IMR-90 (cell line): ENCODE measurements at regions not wholly inside any gene's neighbourhood (a gene's known extent, or its start where the extent isn't known, plus 50 kb on each side); places are given as distances from the start of the nearest gene placed in this dataset.

Experiments used
- ATAC-seq: fragments of 200-7000 bp; cut with Tn5 transposase; 2 replicates; pipeline ENCODE4 v1.9.1; 2020; ENCODE audit warnings: low read depth, mild to moderate bottlenecking, moderate library complexity
- BruUV-seq: library from RNA; stranded (reverse); fragments of 400-500 nt; replicated peaks from 2 replicates; lab custom pipeline; 2021; lab: Mats Ljungman, UMichigan
- CTCF ChIA-PET: fragments of 300-600 bp; formaldehyde crosslinking; extraction: SDS; loops from one replicate; lab custom pipeline; 2021; ENCODE audit warnings: antibody characterized with exemption; lab: Yijun Ruan, JAX
- POLR2A ChIA-PET: fragments of 300-600 bp; sonication (Branson Sonifier 250); formaldehyde crosslinking; loops from one replicate; lab custom pipeline; 2022; ENCODE audit warnings: antibody characterized with exemption; ENCODE audit not compliant: unreplicated experiment; lab: Charles Lee
- DNase-seq: peaks from one replicate; pipeline ENCODE4 v3.0.0; 2013
- H2AFZ ChIP-seq: replicated peaks from 2 replicates; pipeline ENCODE3; 2013; ENCODE audit warnings: low read length, mild to moderate bottlenecking; ENCODE audit not compliant: poor library complexity
- H2AK5ac ChIP-seq: 2 replicates; pipeline ENCODE4 v1.6.1; 2013; ENCODE audit warnings: low read depth, low read length, inconsistent platforms
- H2AK9ac ChIP-seq: replicated peaks from 2 replicates; pipeline ENCODE3; 2013; ENCODE audit warnings: mild to moderate bottlenecking, low read depth, low read length, moderate library complexity; ENCODE audit not compliant: poor library complexity
- H2BK120ac ChIP-seq: 2 replicates; pipeline ENCODE4 v1.6.1; 2013; ENCODE audit warnings: low read depth, low read length, inconsistent platforms
- H2BK15ac ChIP-seq: 3 replicates; pipeline ENCODE4 v1.6.1; 2013; ENCODE audit warnings: low read depth, low read length, inconsistent platforms
- H2BK20ac ChIP-seq: 2 replicates; pipeline ENCODE4 v1.6.1; 2013; ENCODE audit warnings: low read depth, mild to moderate bottlenecking, inconsistent platforms, low read length, moderate library complexity
- H2BK5ac ChIP-seq: 2 replicates; pipeline ENCODE4 v1.6.1; 2013; ENCODE audit warnings: mild to moderate bottlenecking, low read depth, low read length, inconsistent platforms; ENCODE audit not compliant: poor library complexity, severe bottlenecking
- H3K14ac ChIP-seq: replicated peaks from 2 replicates; pipeline ENCODE4 v1.6.1; 2013; ENCODE audit warnings: low read depth, low read length, inconsistent platforms
- H3K18ac ChIP-seq: 2 replicates; pipeline ENCODE4 v1.6.1; 2013; ENCODE audit warnings: low read depth, low read length, control low read depth
- H3K23ac ChIP-seq: 2 replicates; pipeline ENCODE4 v1.6.1; 2013; ENCODE audit warnings: low read depth, low read length, inconsistent platforms
- H3K27ac ChIP-seq: 2 replicates; pipeline ENCODE4 v1.5.1; 2013; ENCODE audit warnings: mild to moderate bottlenecking, control low read depth, low read length; ENCODE audit not compliant: insufficient read depth
- H3K27me3 ChIP-seq: 2 replicates; pipeline ENCODE4 v1.6.1; 2013; ENCODE audit warnings: low read length; ENCODE audit not compliant: control insufficient read depth, insufficient read depth
- H3K36me3 ChIP-seq: 2 replicates; pipeline ENCODE4 v1.6.1; 2013; ENCODE audit warnings: low read length, mixed read lengths; ENCODE audit not compliant: control insufficient read depth, insufficient read depth
- H3K4ac ChIP-seq: 2 replicates; pipeline ENCODE4 v1.6.1; 2013; ENCODE audit warnings: low read depth, low read length, inconsistent platforms
- H3K4me1 ChIP-seq: 2 replicates; pipeline ENCODE4 v1.6.1; 2013; ENCODE audit warnings: low read length, mixed read lengths; ENCODE audit not compliant: control insufficient read depth, insufficient read depth
- H3K4me2 ChIP-seq: 2 replicates; pipeline ENCODE4 v1.6.1; 2013; ENCODE audit warnings: low read depth, mild to moderate bottlenecking, control low read depth, low read length, moderate library complexity
- H3K4me3 ChIP-seq: 2 replicates; pipeline ENCODE4 v1.5.1; 2013; ENCODE audit warnings: low read depth, mild to moderate bottlenecking, control low read depth, low read length, moderate library complexity; ENCODE audit not compliant: insufficient read depth
- H3K56ac ChIP-seq: 2 replicates; pipeline ENCODE4 v1.6.1; 2013; ENCODE audit warnings: low read length, inconsistent platforms; ENCODE audit not compliant: insufficient read depth; ENCODE audit errors: extremely low read depth
- H3K79me1 ChIP-seq, 2 experiments: 2 replicates each; pipeline ENCODE4 v1.6.1; 2013; ENCODE audit warnings: low read length in 2 of 2, inconsistent platforms in 1 of 2, low read depth in 1 of 2
- H3K9ac ChIP-seq: 2 replicates; pipeline ENCODE4 v1.6.1; 2013; ENCODE audit warnings: low read depth, low read length, control low read depth
- H3K9me1 ChIP-seq: 2 replicates; pipeline ENCODE4 v1.6.1; 2013; ENCODE audit warnings: low read length, inconsistent platforms; ENCODE audit not compliant: insufficient read depth
- H3K9me3 ChIP-seq: 2 replicates; pipeline ENCODE4 v1.6.1; 2013; ENCODE audit warnings: low read length; ENCODE audit not compliant: control insufficient read depth, insufficient read depth
- H4K20me1 ChIP-seq: 2 replicates; pipeline ENCODE4 v1.6.1; 2013; ENCODE audit warnings: low read length, inconsistent platforms; ENCODE audit not compliant: insufficient read depth
- H4K5ac ChIP-seq: 2 replicates; pipeline ENCODE4 v1.6.1; 2013; ENCODE audit warnings: mild to moderate bottlenecking, low read depth, low read length, control low read depth
- H4K8ac ChIP-seq, 2 experiments: 2 replicates each; pipeline ENCODE4 v1.6.1; 2013; ENCODE audit warnings: low read depth in 2 of 2, low read length in 2 of 2, control low read depth in 1 of 2, inconsistent platforms in 1 of 2
- H4K91ac ChIP-seq: 2 replicates; pipeline ENCODE4 v1.6.1; 2013; ENCODE audit warnings: low read depth, low read length, inconsistent platforms; ENCODE audit not compliant: insufficient read depth
- NFE2L2 ChIP-seq: fragments of 150-350 bp; IDR thresholded peaks from 2 replicates; pipeline ENCODE4 v1.6.1; 2016; ENCODE audit warnings: low read depth, mild to moderate bottlenecking, low read length
- WGBS, 2 experiments: methylation state at CpG; one replicate each; pipeline versions ENCODE4 v1.1.5 to v1.1.7; 2013; ENCODE audit warnings: missing lambda C conversion rate in 2 of 2; ENCODE audit not compliant: insufficient read length in 1 of 2; ENCODE audit errors: extremely low coverage in 2 of 2; 5-methylcytosine and 5-hydroxymethylcytosine counted together
- dilution Hi-C: fragments of 300-500 bp; cut with HindIII; formaldehyde crosslinking; loops from one replicate; pipeline ENCODE4 v1.14.3; 2018; ENCODE audit warnings: low sequenced_read_pairs; ENCODE audit not compliant: unreplicated experiment
- in situ Hi-C: fragments of 300-500 bp; cut with MboI; formaldehyde crosslinking; loops from 3 replicates; pipeline ENCODE4 v1.14.3; 2019; ENCODE audit warnings: low sequenced_read_pairs, inconsistent platforms, mixed read lengths
- intact Hi-C: fragments of 100-400 bp; cut with micrococcal nuclease; formaldehyde crosslinking; loops from 2 replicates; pipeline ENCODE4 v1.10.0; 2022

- no peak overlapping the region for H2AK9ac ChIP-seq
- no peak overlapping the region for H3K4me3 ChIP-seq
- H2AK5ac ChIP-seq: no peak overlapping the region
- H3K14ac ChIP-seq: no peak overlapping the region
- ATAC-seq: no peak
- no peak overlapping the region for H2BK120ac ChIP-seq
- ChIA-PET CTCF (no interaction called here), POLR2A (no interaction called here)
- TF ChIP-seq NFE2L2: no peak
- no peaks in the 10 kb centered on the region for H3K27me3 ChIP-seq
- in situ Hi-C loops (no loop called here), dilution Hi-C loops (no loop called here), intact Hi-C loops (no loop called here)
- H3K27ac ChIP-seq: no peak overlapping the region
- no peaks in the 10 kb centered on the region for H3K4me1 ChIP-seq
- no peaks in the 10 kb centered on the region for H3K9me1 ChIP-seq
- no peaks in the 10 kb centered on the region for H3K79me1 ChIP-seq
- H3K23ac ChIP-seq: no peak overlapping the region
- no peak overlapping the region for H3K4ac ChIP-seq
- no peak overlapping the region for H3K4me2 ChIP-seq
- H2BK5ac ChIP-seq: no peak overlapping the region
- no peak overlapping the region for H4K5ac ChIP-seq
- no peaks in the 10 kb centered on the region for H4K20me1 ChIP-seq
- no peak overlapping the region for H2AFZ ChIP-seq
- no peak overlapping the region for H3K18ac ChIP-seq
- H3K56ac ChIP-seq: no peak overlapping the region
- H3K9ac ChIP-seq: no peak overlapping the region
- no peak overlapping the region for H4K8ac ChIP-seq
- H3K36me3 ChIP-seq: no peaks in the 10 kb centered on the region
- BruUV-seq: no TSS peak
- no peaks in the 10 kb centered on the region for H3K9me3 ChIP-seq
- no peak for DNase-seq
- WGBS, 2 experiments: no CpG with 5 or more reads among the region's 3 CpGs
- H2BK20ac ChIP-seq: no peak overlapping the region
- H4K91ac ChIP-seq: no peak overlapping the region
- no peak overlapping the region for H2BK15ac ChIP-seq
These were observed 1686.2 kb downstream of the PLA2G4A start for GRCh38 chr1:188514917-188515316.
